GM12874 (cell line): ENCODE measurements at regions not wholly inside any gene's neighbourhood (a gene's known extent, or its start where the extent isn't known, plus 50 kb on each side); places are given as distances from the start of the nearest gene placed in this dataset.

Experiments
- CTCF ChIP-seq: IDR thresholded peaks from 2 replicates; pipeline ENCODE4 v1.5.1; 2011; ENCODE audit warnings: low read depth, mild to moderate bottlenecking, control low read depth, low read length, moderate library complexity; ENCODE audit not compliant: insufficient read depth

GRCh38 chr6:85368631-85369030 lies 81.3 kb upstream of the NT5E start:
- no peak for TF ChIP-seq CTCF

GRCh38 chr6:85364344-85364743 lies 85.5 kb upstream of the NT5E start:
- TF ChIP-seq CTCF, result no peak

GRCh38 chr6:85363870-85364269 lies 86.0 kb upstream of the NT5E start:
- TF ChIP-seq CTCF, result no peak

GRCh38 chr6:85362652-85363310 lies 87.1 kb upstream of the NT5E start:
- TF ChIP-seq CTCF, result no peak

- TF ChIP-seq CTCF, result no peak
Measured at GRCh38 chr6:85361643-85362014, 88.3 kb upstream of the NT5E start.

- no peak for TF ChIP-seq CTCF
Measured at GRCh38 chr6:85360794-85361642, 88.9 kb upstream of the NT5E start.

- no peak for TF ChIP-seq CTCF
Measured at GRCh38 chr6:85357651-85358050, 92.2 kb upstream of the NT5E start.
